GM18511 (cell line): ENCODE measurements at regions not wholly inside any gene's neighbourhood (a gene's known extent, or its start where the extent isn't known, plus 50 kb on each side); places are given as distances from the start of the nearest gene placed in this dataset.
"Not testable (repeated sequence)": the region's sequence is repeated elsewhere in the genome, so short reads cannot be mapped to it uniquely, and the experiment has no call there.

Source experiments
- ATAC-seq: cut with Tn5 transposase; IDR thresholded peaks from one replicate; pipeline ENCODE4 v1.9.1; 2021; ENCODE audit warnings: mild to moderate bottlenecking, moderate library complexity; ENCODE audit not compliant: unreplicated experiment

GRCh38 chr7:51640841-51641240 is 324.2 kb upstream of the COBL start:
- no peak for ATAC-seq

- ATAC-seq = no peak
Measured at GRCh38 chr7:51639661-51640334, 323.2 kb upstream of the COBL start.

GRCh38 chr7:51636503-51636902 is 319.9 kb upstream of the COBL start:
- no peak for ATAC-seq

GRCh38 chr7:51635775-51636174 is 319.2 kb upstream of the COBL start:
- no peak for ATAC-seq

- ATAC-seq = no peak
Measured at GRCh38 chr7:51634538-51634937, 317.9 kb upstream of the COBL start.

GRCh38 chr7:51634025-51634424 is 317.4 kb upstream of the COBL start:
- no peak for ATAC-seq

- ATAC-seq = no peak
Measured at GRCh38 chr7:51633596-51633995, 317.0 kb upstream of the COBL start.

GRCh38 chr7:51633006-51633405 is 316.4 kb upstream of the COBL start:
- ATAC-seq = no peak

- ATAC-seq = no peak
Measured at GRCh38 chr7:51630933-51631332, 314.3 kb upstream of the COBL start.

- no peak for ATAC-seq
Measured at GRCh38 chr7:51629206-51629605, 312.6 kb upstream of the COBL start.

GRCh38 chr7:51621956-51622355 is 305.3 kb upstream of the COBL start:
- ATAC-seq = no peak

- no peak for ATAC-seq
Measured at GRCh38 chr7:51620706-51621105, 304.1 kb upstream of the COBL start.

GRCh38 chr7:51619880-51620279 is 303.3 kb upstream of the COBL start:
- no peak for ATAC-seq

- ATAC-seq = no peak
Measured at GRCh38 chr7:51617686-51618085, 301.1 kb upstream of the COBL start.

- ATAC-seq = no peak
Measured at GRCh38 chr7:51613911-51614357, 297.3 kb upstream of the COBL start.

- no peak for ATAC-seq
Measured at GRCh38 chr7:51611937-51612336, 295.3 kb upstream of the COBL start.

GRCh38 chr7:51607447-51607846 is 290.8 kb upstream of the COBL start:
- ATAC-seq = no peak

GRCh38 chr7:51606601-51607154 is 290.1 kb upstream of the COBL start:
- ATAC-seq = no peak

GRCh38 chr7:51602376-51602775 is 285.8 kb upstream of the COBL start:
- ATAC-seq = no peak

GRCh38 chr7:51601461-51601860 is 284.9 kb upstream of the COBL start:
- ATAC-seq = no peak

GRCh38 chr7:51599935-51600334 is 283.3 kb upstream of the COBL start:
- not testable (repeated sequence) for ATAC-seq

- no peak for ATAC-seq
Measured at GRCh38 chr7:51593628-51594027, 277.0 kb upstream of the COBL start.
